SK-N-SH (cell line): ENCODE measurements at regions not wholly inside any gene's neighbourhood (a gene's known extent, or its start where the extent isn't known, plus 50 kb on each side); places are given as distances from the start of the nearest gene placed in this dataset.

Experiments used
- CTCF ChIA-PET: fragments of 300-600, 350-600 bp; formaldehyde crosslinking; extraction: SDS; loops from one replicate; lab custom pipeline; 2021; lab: Yijun Ruan, JAX
- POLR2A ChIA-PET: fragments of 350-600 bp; sonication (Branson Sonifier 250); formaldehyde crosslinking; extraction: SDS; loops from one replicate; lab custom pipeline; 2020; ENCODE audit warnings: antibody characterized with exemption, inconsistent platforms; lab: Yijun Ruan, JAX
- DNase-seq: peaks from one replicate; pipeline ENCODE4 v3.0.0; 2012
- H2AFZ ChIP-seq: fragments of 200-600 bp; sonication (generic); 2 replicates; pipeline ENCODE4 v1.8.1; 2016; ENCODE audit warnings: antibody characterized with exemption, mild to moderate bottlenecking, low read depth
- H3F3A ChIP-seq: fragments of 200-600 bp; sonication (generic); replicated peaks from 2 replicates; pipeline ENCODE3; 2016; ENCODE audit warnings: antibody characterized with exemption, mild to moderate bottlenecking; ENCODE audit not compliant: insufficient read depth
- H3K27ac ChIP-seq, 2 experiments: fragments of 200-500 bp in 1 of 2; fragments of 200-600 bp in 1 of 2; sonication (Bioruptor generic) in 1 of 2; sonication (generic), shearing (Covaris generic) in 1 of 2; 2 replicates each; pipeline versions ENCODE4 v1.5.1 to v1.6.1; 2014 to 2016; ENCODE audit warnings: low read depth in 2 of 2, inconsistent platforms in 1 of 2, low read length in 1 of 2, mild to moderate bottlenecking in 1 of 2, mixed read lengths in 1 of 2
- H3K27me3 ChIP-seq: fragments of 200-600 bp; sonication (generic), shearing (Covaris generic); 2 replicates; pipeline ENCODE4 v1.6.1; 2016; ENCODE audit warnings: mixed run types; ENCODE audit not compliant: insufficient read depth
- H3K36me3 ChIP-seq, 2 experiments: fragments of 200-500 bp in 1 of 2; fragments of 200-600 bp in 1 of 2; sonication (Bioruptor generic) in 1 of 2; sonication (generic) in 1 of 2; replicated peaks in 1 of 2; 2 replicates each; pipeline versions ENCODE3 to v1.5.1; 2014 to 2016; ENCODE audit warnings: low read length in 1 of 2, mild to moderate bottlenecking in 1 of 2; ENCODE audit not compliant: insufficient read depth in 2 of 2, control insufficient read depth in 1 of 2
- H3K4me1 ChIP-seq, 2 experiments: fragments of 200-500 bp in 1 of 2; fragments of 200-600 bp in 1 of 2; sonication (Bioruptor generic) in 1 of 2; sonication (generic), shearing (Covaris generic) in 1 of 2; 2 replicates each; pipeline versions ENCODE4 v1.5.1 to v1.6.1; 2014 to 2016; ENCODE audit warnings: low read depth in 1 of 2, low read length in 1 of 2, mixed run types in 1 of 2; ENCODE audit not compliant: insufficient read depth in 2 of 2, control insufficient read depth in 1 of 2
- H3K4me2 ChIP-seq: fragments of 200-600 bp; sonication (generic), shearing (Covaris generic); 2 replicates; pipeline ENCODE4 v1.6.1; 2017; ENCODE audit warnings: mixed run types
- H3K4me3 ChIP-seq, 2 experiments: fragments of 200-500 bp in 1 of 2; fragments of 200-600 bp in 1 of 2; sonication (Bioruptor generic) in 1 of 2; sonication (generic), shearing (Covaris generic) in 1 of 2; 2 replicates each; pipeline versions ENCODE4 v1.5.1 to v1.8.1; 2014 to 2016; ENCODE audit warnings: low read depth in 2 of 2, inconsistent platforms in 1 of 2, low read length in 1 of 2, mild to moderate bottlenecking in 1 of 2, mixed read lengths in 1 of 2, moderate library complexity in 1 of 2
- H3K79me2 ChIP-seq: fragments of 200-600 bp; sonication (generic); 2 replicates; pipeline ENCODE4 v1.8.1; 2017; ENCODE audit warnings: mild to moderate bottlenecking; ENCODE audit not compliant: insufficient read depth
- H3K9ac ChIP-seq: fragments of 200-600 bp; sonication (generic); 2 replicates; pipeline ENCODE4 v1.6.1; 2017; ENCODE audit warnings: mixed run types
- H3K9me2 ChIP-seq: fragments of 200-600 bp; sonication (generic); 2 replicates; pipeline ENCODE4 v1.6.1; 2017; ENCODE audit warnings: mixed run types
- H3K9me3 ChIP-seq: fragments of 200-600 bp; sonication (generic); 2 replicates; pipeline ENCODE4 v1.6.1; 2017; ENCODE audit warnings: mixed run types, mild to moderate bottlenecking, moderate library complexity
- H4K20me1 ChIP-seq: fragments of 200-600 bp; sonication (generic); 2 replicates; pipeline ENCODE4 v1.6.1; 2017; ENCODE audit warnings: mild to moderate bottlenecking, mixed run types; ENCODE audit not compliant: insufficient read depth
- CHD2 ChIP-seq: fragments of 150-350 bp; IDR thresholded peaks from 2 replicates; pipeline ENCODE4 v1.6.1; 2018; ENCODE audit warnings: low read length; ENCODE audit not compliant: partially characterized antibody
- CTCF ChIP-seq: fragments of 200-600 bp; sonication (generic); IDR thresholded peaks from 2 replicates; pipeline ENCODE4 v1.6.1; 2017; ENCODE audit warnings: antibody characterized with exemption, mild to moderate bottlenecking, moderate library complexity
- ELF1 ChIP-seq: IDR thresholded peaks from 2 replicates; pipeline ENCODE4 v1.4.0; 2012
- EP300 ChIP-seq, 2 experiments: IDR thresholded peaks; 2 replicates each; pipeline versions ENCODE4 v1.4.0 to v1.6.1; 2012; ENCODE audit warnings: borderline replicate concordance in 1 of 2, low read depth in 1 of 2, low read length in 1 of 2
- EZH2phosphoT487 ChIP-seq: fragments of 200-600 bp; sonication (generic); IDR thresholded peaks from 2 replicates; pipeline ENCODE4 v1.6.1; 2017; ENCODE audit warnings: low read depth, mixed run types, mild to moderate bottlenecking, antibody characterized with exemption, moderate library complexity, borderline replicate concordance
- FOSL2 ChIP-seq: IDR thresholded peaks from 2 replicates; pipeline ENCODE4 v1.4.0; 2012; ENCODE audit warnings: low read depth, mild to moderate bottlenecking, moderate library complexity, borderline replicate concordance
- FOXJ3 ChIP-seq: sonication (generic); formaldehyde crosslinking; IDR thresholded peaks from 2 replicates; pipeline ENCODE4 v1.5.1; 2020; ENCODE audit warnings: mild to moderate bottlenecking, missing genetic modification reagents
- GABPA ChIP-seq: IDR thresholded peaks from 2 replicates; pipeline ENCODE4 v1.4.0; 2012; ENCODE audit warnings: low read depth, mild to moderate bottlenecking
- GATA2 ChIP-seq: sonication (generic); formaldehyde crosslinking; IDR thresholded peaks from 2 replicates; pipeline ENCODE4 v1.5.0; 2020; ENCODE audit warnings: mild to moderate bottlenecking, missing genetic modification reagents
- IRF3 ChIP-seq: fragments of 150-350 bp; IDR thresholded peaks from 2 replicates; pipeline ENCODE4 v1.6.1; 2016; ENCODE audit warnings: mild to moderate bottlenecking, low read depth, low read length
- JUND ChIP-seq: IDR thresholded peaks from 2 replicates; pipeline ENCODE4 v1.4.0; 2012
- MAX ChIP-seq: IDR thresholded peaks from 2 replicates; pipeline ENCODE4 v1.4.0; 2012; ENCODE audit warnings: low read depth
- MXI1 ChIP-seq: IDR thresholded peaks from 2 replicates; pipeline ENCODE4 v1.6.1; 2012; ENCODE audit warnings: mild to moderate bottlenecking, low read depth, low read length, improper control_type of control experiment
- NFIC ChIP-seq: IDR thresholded peaks from 2 replicates; pipeline ENCODE4 v1.4.0; 2012; ENCODE audit warnings: borderline replicate concordance
- NRF1 ChIP-seq: IDR thresholded peaks from 2 replicates; pipeline ENCODE4 v1.6.1; 2012; ENCODE audit warnings: low read depth, mild to moderate bottlenecking, low read length
- POLR2AphosphoS5 ChIP-seq: IDR thresholded peaks from 2 replicates; pipeline ENCODE4 v1.6.1; 2012; ENCODE audit warnings: low read depth, low read length
- RAD21 ChIP-seq: IDR thresholded peaks from 2 replicates; pipeline ENCODE4 v1.6.1; 2012; ENCODE audit warnings: mild to moderate bottlenecking, low read length
- RCOR1 ChIP-seq: fragments of 150-350 bp; IDR thresholded peaks from 2 replicates; pipeline ENCODE4 v1.6.1; 2017; ENCODE audit warnings: antibody characterized with exemption, low read length
- RFX5 ChIP-seq: IDR thresholded peaks from 2 replicates; pipeline ENCODE4 v1.6.1; 2012; ENCODE audit warnings: mild to moderate bottlenecking, improper control_type of control experiment, low read length
- RXRA ChIP-seq: IDR thresholded peaks from 2 replicates; pipeline ENCODE4 v1.4.0; 2012; ENCODE audit warnings: low read depth, mild to moderate bottlenecking, borderline replicate concordance
- SIN3A ChIP-seq: IDR thresholded peaks from 2 replicates; pipeline ENCODE4 v1.6.1; 2012; ENCODE audit warnings: low read depth, mild to moderate bottlenecking, low read length, moderate library complexity, borderline replicate concordance
- SMC3 ChIP-seq: IDR thresholded peaks from 2 replicates; pipeline ENCODE4 v1.6.1; 2012; ENCODE audit warnings: low read depth, low read length, improper control_type of control experiment
- TAF1 ChIP-seq: IDR thresholded peaks from 2 replicates; pipeline ENCODE4 v1.6.1; 2012; ENCODE audit warnings: low read depth, mild to moderate bottlenecking, low read length, moderate library complexity, borderline replicate concordance
- TEAD4 ChIP-seq: IDR thresholded peaks from 2 replicates; pipeline ENCODE4 v1.4.0; 2012; ENCODE audit warnings: mild to moderate bottlenecking, borderline replicate concordance; ENCODE audit not compliant: insufficient read depth
- USF1 ChIP-seq: IDR thresholded peaks from 2 replicates; pipeline ENCODE4 v1.4.0; 2012; ENCODE audit warnings: low read depth, borderline replicate concordance
- USF2 ChIP-seq: fragments of 150-350 bp; IDR thresholded peaks from 2 replicates; pipeline ENCODE4 v1.6.1; 2017; ENCODE audit warnings: antibody characterized with exemption, low read length, low read depth, borderline replicate concordance
- YY1 ChIP-seq: IDR thresholded peaks from 2 replicates; pipeline ENCODE4 v1.4.0; 2012; ENCODE audit warnings: low read depth, mild to moderate bottlenecking
- WGBS: methylation state at CpG from one replicate; pipeline ENCODE4 v1.1.6; 2017; ENCODE audit warnings: low lambda C conversion rate; 5-methylcytosine and 5-hydroxymethylcytosine counted together

GRCh38 chr17:56699186-56699894, 105.8 kb downstream of the NOG start:
- no peaks in the 10 kb centered on the region for H3K9me2 ChIP-seq
- ChIA-PET POLR2A (no interaction called here), CTCF (interaction anchor here (4.0 kb wide), 1 partner anchor 16 kb away, joined by 36 read pairs; no protein-coding TSS in a partner anchor)
- H3K9me3 ChIP-seq: no peaks in the 10 kb centered on the region
- no peaks in the 10 kb centered on the region for H3K79me2 ChIP-seq
- peak overlapping the region; percentile 0; the same call in 1 of the 2 replicates for H2AFZ ChIP-seq
- under 1% methylated on average over 17 of the region's 18 CpGs for WGBS
- peak overlapping the region; percentile 41 to 80; a peak in 3 of 4 replicates for H3K27ac ChIP-seq
- H3F3A ChIP-seq: peaks cover 24% of the 10 kb centered on the region
- peak overlapping the region; percentile 43; the same call in 1 of the 2 replicates for H3K9ac ChIP-seq
- H3K4me2 ChIP-seq: peak overlapping the region; percentile 66
- peaks cover 0 to 12% of the 10 kb centered on the region in 2 experiments; a peak in 1 of 4 replicates for H3K4me1 ChIP-seq
- no peaks in the 10 kb centered on the region for H3K27me3 ChIP-seq
- DNase-seq: peak; percentile 38
- H3K4me3 ChIP-seq: peak overlapping the region; percentile 2 to 13; a peak in 2 of 4 replicates
- H4K20me1 ChIP-seq: no peaks in the 10 kb centered on the region
- H3K36me3 ChIP-seq: no peaks in the 10 kb centered on the region
- no peak for TF ChIP-seq RCOR1
- TF ChIP-seq TEAD4: peak; percentile 99
- no peak for TF ChIP-seq MXI1
- peak; percentile 84 for TF ChIP-seq NFIC
- TF ChIP-seq EP300 (IDR thresholded peaks at IDR 0.05; ENCODE audit: borderline replicate concordance in 1 of 2, low read depth in 1 of 2, low read length in 1 of 2): peak in 1 of 2 experiments; percentile 95; a peak in 2 of 4 replicates
- no peak for TF ChIP-seq CHD2
- peak; percentile 69; the same call in 1 of the 2 replicates for TF ChIP-seq POLR2AphosphoS5
- no peak for TF ChIP-seq NRF1
- peak; percentile 95 for TF ChIP-seq JUND
- no peak for TF ChIP-seq USF2
- peak; percentile 64 for TF ChIP-seq GABPA
- no peak for TF ChIP-seq RAD21
- no peak for TF ChIP-seq CTCF
- TF ChIP-seq RFX5: no peak
- TF ChIP-seq IRF3: no peak
- TF ChIP-seq YY1: no peak
- TF ChIP-seq RXRA: 0 out of 2 replicates have a peak, but pooled peaks have one; percentile 69
- no peak for TF ChIP-seq USF1
- peak; percentile 90; the same call in 1 of the 2 replicates for TF ChIP-seq SIN3A
- no peak for TF ChIP-seq FOXJ3
- TF ChIP-seq MAX: peak; percentile 88
- no peak for TF ChIP-seq GATA2
- TF ChIP-seq TAF1: peak; percentile 48; the same call in 1 of the 2 replicates
- peak; percentile 61; the same call in 1 of the 2 replicates for TF ChIP-seq ELF1
- no peak for TF ChIP-seq EZH2phosphoT487
- no peak for TF ChIP-seq SMC3
- peak; percentile 99 for TF ChIP-seq FOSL2
